HEK293 (cell line): ENCODE measurements at regions not wholly inside any gene's neighbourhood (a gene's known extent, or its start where the extent isn't known, plus 50 kb on each side); places are given as distances from the start of the nearest gene placed in this dataset.

ENCODE experiments used
- PRDM10 ChIP-seq: fragments of 450-650 bp; formaldehyde crosslinking; IDR thresholded peaks from 2 replicates; pipeline ENCODE4 v1.5.1; 2016; ENCODE audit warnings: missing biosample characterization, missing genetic modification characterization
- SETDB1 ChIP-seq: IDR thresholded peaks from one replicate; pipeline ENCODE4 v1.6.1; 2017; ENCODE audit warnings: mild to moderate bottlenecking, low read length, moderate library complexity, mixed read lengths; ENCODE audit not compliant: insufficient read length
- SP2 ChIP-seq: fragments of 450-650 bp; formaldehyde crosslinking; IDR thresholded peaks from 2 replicates; pipeline ENCODE4 v1.5.1; 2016; ENCODE audit warnings: missing biosample characterization, missing genetic modification characterization
- ZNF292 ChIP-seq: fragments of 450-650 bp; formaldehyde crosslinking; IDR thresholded peaks from 2 replicates; pipeline ENCODE4 v1.5.1; 2016; ENCODE audit warnings: low read depth, missing biosample characterization, missing genetic modification characterization, borderline replicate concordance
- ZNF391 ChIP-seq: fragments of 450-650 bp; formaldehyde crosslinking; IDR thresholded peaks from 2 replicates; pipeline ENCODE4 v1.5.1; 2016; ENCODE audit warnings: low read depth, missing biosample characterization, missing genetic modification characterization, borderline replicate concordance
- ZNF777 ChIP-seq: fragments of 450-650 bp; formaldehyde crosslinking; IDR thresholded peaks from 2 replicates; pipeline ENCODE4 v1.5.1; 2017; ENCODE audit warnings: missing biosample characterization, missing genetic modification characterization, borderline replicate concordance
- ZSCAN30 ChIP-seq: fragments of 450-650 bp; IDR thresholded peaks from 2 replicates; pipeline ENCODE4 v1.5.1; 2018; ENCODE audit warnings: missing biosample characterization, mild to moderate bottlenecking, missing genetic modification characterization, moderate library complexity
- TF ChIP-seq, protein P1 (sequence below): fragments of 450-650 bp; formaldehyde crosslinking; IDR thresholded peaks from 2 replicates; pipeline ENCODE4 v1.5.1; 2016; ENCODE audit warnings: missing biosample characterization, missing genetic modification characterization
- TF ChIP-seq, protein P2 (sequence below): sonication (generic); formaldehyde crosslinking; IDR thresholded peaks from 2 replicates; pipeline ENCODE4 v1.8.1; 2022; ENCODE audit warnings: mild to moderate bottlenecking, moderate library complexity, missing genetic modification reagents

DNA sequence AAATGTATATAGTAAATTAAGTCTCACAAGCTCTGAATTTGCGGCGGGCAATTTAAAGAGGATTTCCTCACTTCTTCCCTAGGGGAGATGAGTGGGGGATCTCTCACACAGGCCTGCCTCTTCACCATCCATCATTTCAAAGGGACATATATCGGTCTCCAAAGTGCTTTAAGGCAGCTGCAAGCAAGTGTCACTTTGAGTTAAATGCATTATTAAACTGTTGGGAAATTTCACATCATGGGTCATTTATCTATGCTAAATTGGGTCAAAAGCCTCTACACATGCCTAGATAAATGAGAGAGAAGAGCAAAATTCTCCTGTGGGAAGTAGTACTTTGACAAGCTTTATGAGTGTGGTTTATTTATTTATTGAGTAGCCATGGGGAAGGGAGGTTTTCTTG lies 1106.1 kb upstream of the GOT2 start:
- TF ChIP-seq SP2 (tag by site-specific recombination) (no peak), ZNF391 (tag by site-specific recombination) (no peak), ZNF777 (tag by site-specific recombination) (no peak), PRDM10 (tag by site-specific recombination) (no peak), ZNF292 (tag by site-specific recombination) (no peak), ZSCAN30 (no peak), SETDB1 (no peak)
- TF ChIP-seq, protein P1, sequence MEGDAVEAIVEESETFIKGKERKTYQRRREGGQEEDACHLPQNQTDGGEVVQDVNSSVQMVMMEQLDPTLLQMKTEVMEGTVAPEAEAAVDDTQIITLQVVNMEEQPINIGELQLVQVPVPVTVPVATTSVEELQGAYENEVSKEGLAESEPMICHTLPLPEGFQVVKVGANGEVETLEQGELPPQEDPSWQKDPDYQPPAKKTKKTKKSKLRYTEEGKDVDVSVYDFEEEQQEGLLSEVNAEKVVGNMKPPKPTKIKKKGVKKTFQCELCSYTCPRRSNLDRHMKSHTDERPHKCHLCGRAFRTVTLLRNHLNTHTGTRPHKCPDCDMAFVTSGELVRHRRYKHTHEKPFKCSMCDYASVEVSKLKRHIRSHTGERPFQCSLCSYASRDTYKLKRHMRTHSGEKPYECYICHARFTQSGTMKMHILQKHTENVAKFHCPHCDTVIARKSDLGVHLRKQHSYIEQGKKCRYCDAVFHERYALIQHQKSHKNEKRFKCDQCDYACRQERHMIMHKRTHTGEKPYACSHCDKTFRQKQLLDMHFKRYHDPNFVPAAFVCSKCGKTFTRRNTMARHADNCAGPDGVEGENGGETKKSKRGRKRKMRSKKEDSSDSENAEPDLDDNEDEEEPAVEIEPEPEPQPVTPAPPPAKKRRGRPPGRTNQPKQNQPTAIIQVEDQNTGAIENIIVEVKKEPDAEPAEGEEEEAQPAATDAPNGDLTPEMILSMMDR (tag by site-specific recombination) = no peak
- TF ChIP-seq, protein P2, sequence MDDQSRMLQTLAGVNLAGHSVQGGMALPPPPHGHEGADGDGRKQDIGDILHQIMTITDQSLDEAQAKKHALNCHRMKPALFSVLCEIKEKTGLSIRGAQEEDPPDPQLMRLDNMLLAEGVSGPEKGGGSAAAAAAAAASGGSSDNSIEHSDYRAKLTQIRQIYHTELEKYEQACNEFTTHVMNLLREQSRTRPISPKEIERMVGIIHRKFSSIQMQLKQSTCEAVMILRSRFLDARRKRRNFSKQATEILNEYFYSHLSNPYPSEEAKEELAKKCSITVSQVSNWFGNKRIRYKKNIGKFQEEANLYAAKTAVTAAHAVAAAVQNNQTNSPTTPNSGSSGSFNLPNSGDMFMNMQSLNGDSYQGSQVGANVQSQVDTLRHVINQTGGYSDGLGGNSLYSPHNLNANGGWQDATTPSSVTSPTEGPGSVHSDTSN = no peak
